SK-N-SH treated with all-trans-retinoic acid at 6 μM for 48 hours (cell line): ENCODE measurements at regions not wholly inside any gene's neighbourhood (a gene's known extent, or its start where the extent isn't known, plus 50 kb on each side); places are given as distances from the start of the nearest gene placed in this dataset.

Source experiments
- ARNTL ChIP-seq: fragments of 450-650 bp; formaldehyde crosslinking; IDR thresholded peaks from 2 replicates; pipeline ENCODE4 v1.5.0; 2020; ENCODE audit warnings: low read depth, mild to moderate bottlenecking, moderate library complexity, borderline replicate concordance
- CREB5 ChIP-seq: fragments of 250-450 bp; sonication (Bioruptor Pico); IDR thresholded peaks from 2 replicates; pipeline ENCODE4 v1.5.1; 2020; ENCODE audit warnings: low read depth, mild to moderate bottlenecking, moderate library complexity
- CSDC2 ChIP-seq: fragments of 250-450 bp; sonication (Bioruptor Pico); IDR thresholded peaks from 2 replicates; pipeline ENCODE4 v1.5.0; 2020; ENCODE audit warnings: mild to moderate bottlenecking, moderate library complexity
- CSRNP3 ChIP-seq: fragments of 250-450 bp; sonication (Bioruptor Pico); IDR thresholded peaks from 2 replicates; pipeline ENCODE4 v1.5.1; 2021; ENCODE audit warnings: mild to moderate bottlenecking, moderate library complexity
- GLIS3 ChIP-seq: fragments of 250-450 bp; sonication (Bioruptor Pico); IDR thresholded peaks from 2 replicates; pipeline ENCODE4 v1.5.0; 2020; ENCODE audit warnings: mild to moderate bottlenecking, moderate library complexity
- OSR1 ChIP-seq: fragments of 250-450 bp; sonication (Bioruptor Pico); IDR thresholded peaks from 2 replicates; pipeline ENCODE4 v1.8.0; 2022; ENCODE audit warnings: moderate library complexity, mild to moderate bottlenecking, inconsistent platforms
- PATZ1 ChIP-seq: fragments of 250-450 bp; sonication (Bioruptor Pico); IDR thresholded peaks from 2 replicates; pipeline ENCODE4 v1.8.0; 2020; ENCODE audit warnings: mild to moderate bottlenecking, moderate library complexity, borderline replicate concordance
- PPARA ChIP-seq: fragments of 250-450 bp; sonication (Bioruptor Pico); IDR thresholded peaks from 2 replicates; pipeline ENCODE4 v1.5.0; 2020; ENCODE audit warnings: mild to moderate bottlenecking, borderline replicate concordance
- RARB ChIP-seq: fragments of 250-450 bp; sonication (Bioruptor Pico); IDR thresholded peaks from 2 replicates; pipeline ENCODE4 v1.8.0; 2021; ENCODE audit warnings: mild to moderate bottlenecking, moderate library complexity
- SNAI2 ChIP-seq: fragments of 250-450 bp; sonication (Bioruptor Pico); IDR thresholded peaks from 2 replicates; pipeline ENCODE4 v1.5.0; 2020; ENCODE audit warnings: mild to moderate bottlenecking, moderate library complexity
- TOX ChIP-seq: fragments of 250-450 bp; sonication (Bioruptor Pico); IDR thresholded peaks from 2 replicates; pipeline ENCODE4 v1.8.0; 2021; ENCODE audit warnings: mild to moderate bottlenecking, moderate library complexity, borderline replicate concordance
- ZFP3 ChIP-seq: fragments of 250-450 bp; sonication (Bioruptor Pico); IDR thresholded peaks from 2 replicates; pipeline ENCODE4 v1.5.0; 2020; ENCODE audit warnings: mild to moderate bottlenecking, moderate library complexity
- ZFP30 ChIP-seq: fragments of 450-650 bp; formaldehyde crosslinking; IDR thresholded peaks from 2 replicates; pipeline ENCODE4 v1.5.0; 2022; ENCODE audit warnings: mild to moderate bottlenecking, moderate library complexity
- ZNF8 ChIP-seq: fragments of 450-650 bp; formaldehyde crosslinking; IDR thresholded peaks from 2 replicates; pipeline ENCODE4 v1.5.0; 2020; ENCODE audit warnings: mild to moderate bottlenecking, moderate library complexity

GRCh38 chr15:79635897-79636561 is 203.9 kb downstream of the MINAR1 start:
- no peak for TF ChIP-seq CREB5 (CRISPR knock-in tag)
- no peak for TF ChIP-seq GLIS3
- no peak for TF ChIP-seq PATZ1
- no peak for TF ChIP-seq SNAI2 (CRISPR knock-in tag)
- TF ChIP-seq ZFP3 (CRISPR knock-in tag) = no peak
- no peak for TF ChIP-seq OSR1 (CRISPR knock-in tag)
- no peak for TF ChIP-seq CSDC2
- no peak for TF ChIP-seq CSRNP3
- no peak for TF ChIP-seq RARB (CRISPR knock-in tag)
- TF ChIP-seq TOX (CRISPR knock-in tag) = no peak
- no peak for TF ChIP-seq ZFP30
- no peak for TF ChIP-seq PPARA (CRISPR knock-in tag)
- no peak for TF ChIP-seq ZNF8 (CRISPR knock-in tag)
- no peak for TF ChIP-seq ARNTL (CRISPR knock-in tag)
